H1 (cell line): ENCODE measurements at regions not wholly inside any gene's neighbourhood (a gene's known extent, or its start where the extent isn't known, plus 50 kb on each side); places are given as distances from the start of the nearest gene placed in this dataset.
A peak's percentile ranks its signal among the peaks of the same experiment; 100 is the strongest.

ENCODE experiments used
- CTCF ChIA-PET: fragments of 300-600 bp; sonication (Branson Sonifier 250); formaldehyde crosslinking; loops from one replicate; lab custom pipeline; 2021; ENCODE audit not compliant: partially characterized antibody; lab: Charles Lee
- POLR2A ChIA-PET: fragments of 300-600 bp; sonication (Branson Sonifier 250); formaldehyde crosslinking; loops from one replicate; lab custom pipeline; 2021; ENCODE audit warnings: inconsistent platforms; ENCODE audit not compliant: partially characterized antibody; lab: Charles Lee
- DNase-seq, 2 experiments: peaks; one replicate each; pipeline versions ENCODE4 v3.0.0 to v3.0.0-alpha.2; 2010 to 2022; ENCODE audit warnings: low spot score in 2 of 2, low read depth in 1 of 2, mixed read lengths in 1 of 2
- FAIRE-seq: peaks from 2 replicates; lab custom pipeline; 2011; peaks lifted over from hg19 to GRCh38; lab: Jason Lieb, UNC
- H2AFZ ChIP-seq: 2 replicates; pipeline ENCODE4 v1.8.1; 2012; ENCODE audit warnings: low read length, inconsistent platforms
- H2AK5ac ChIP-seq: 2 replicates; pipeline ENCODE4 v1.6.1; 2013; ENCODE audit warnings: low read depth, low read length
- H2BK120ac ChIP-seq: replicated peaks from 2 replicates; pipeline ENCODE3; 2013; ENCODE audit warnings: low read depth, low read length, inconsistent platforms
- H2BK12ac ChIP-seq: 2 replicates; pipeline ENCODE4 v1.6.1; 2013; ENCODE audit warnings: low read depth, low read length
- H2BK15ac ChIP-seq: 2 replicates; pipeline ENCODE4 v1.6.1; 2013; ENCODE audit warnings: low read length
- H2BK20ac ChIP-seq: 2 replicates; pipeline ENCODE4 v1.6.1; 2013; ENCODE audit warnings: low read length
- H2BK5ac ChIP-seq: 2 replicates; pipeline ENCODE4 v1.6.1; 2013; ENCODE audit warnings: low read depth, low read length
- H3K14ac ChIP-seq: 2 replicates; pipeline ENCODE4 v1.6.1; 2013; ENCODE audit warnings: inconsistent platforms; ENCODE audit not compliant: insufficient read length
- H3K18ac ChIP-seq: 2 replicates; pipeline ENCODE4 v1.6.1; 2013; ENCODE audit warnings: low read length; ENCODE audit errors: extremely low read depth
- H3K23ac ChIP-seq: 2 replicates; pipeline ENCODE4 v1.6.1; 2013; ENCODE audit warnings: inconsistent platforms; ENCODE audit not compliant: insufficient read length
- H3K23me2 ChIP-seq: 2 replicates; pipeline ENCODE4 v1.6.1; 2013; ENCODE audit warnings: low read depth, low read length
- H3K27ac ChIP-seq: 2 replicates; pipeline ENCODE4 v1.6.1; 2011; ENCODE audit warnings: low read depth, low read length, inconsistent platforms
- H3K27me3 ChIP-seq, 4 experiments: replicated peaks in 1 of 4; 1 replicate in 1 of 4; 2 replicates in 3 of 4; pipeline versions ENCODE4 v1.6.1 to v1.8.1; 2011 to 2013; ENCODE audit warnings: low read length in 3 of 4, mild to moderate bottlenecking in 3 of 4, inconsistent platforms in 2 of 4, mixed read lengths in 2 of 4, moderate library complexity in 1 of 4; ENCODE audit not compliant: control insufficient read depth in 3 of 4, insufficient read depth in 3 of 4; ENCODE audit errors: extremely low read depth in 1 of 4
- H3K36me3 ChIP-seq, 4 experiments: 2 replicates each; pipeline versions ENCODE4 v1.6.1 to v1.8.1; 2011 to 2013; ENCODE audit warnings: mild to moderate bottlenecking in 4 of 4, low read length in 3 of 4, moderate library complexity in 2 of 4, control low read depth in 1 of 4, inconsistent platforms in 1 of 4; ENCODE audit not compliant: insufficient read depth in 4 of 4, control insufficient read depth in 2 of 4
- H3K4ac ChIP-seq: replicated peaks from 2 replicates; pipeline ENCODE3; 2013; ENCODE audit warnings: low read length, low read depth, mixed read lengths, inconsistent platforms; ENCODE audit not compliant: insufficient read length
- H3K4me1 ChIP-seq, 4 experiments: replicated peaks in 1 of 4; 1 replicate in 1 of 4; 2 replicates in 3 of 4; pipeline versions ENCODE4 v1.6.1 to v1.8.1; 2011 to 2013; ENCODE audit warnings: low read length in 3 of 4, inconsistent platforms in 2 of 4, mixed read lengths in 1 of 4; ENCODE audit not compliant: insufficient read depth in 4 of 4, control insufficient read depth in 3 of 4
- H3K4me2 ChIP-seq, 2 experiments: 2 replicates each; pipeline versions ENCODE4 v1.6.1 to v1.8.1; 2011 to 2013; ENCODE audit warnings: low read depth in 2 of 2, low read length in 2 of 2, control low read depth in 1 of 2, inconsistent platforms in 1 of 2, mild to moderate bottlenecking in 1 of 2; ENCODE audit not compliant: insufficient read depth in 1 of 2
- H3K4me3 ChIP-seq, 4 experiments: fragments of 200-600, 300-600 bp in 1 of 4; sonication (generic), shearing (Covaris generic), sonication (Bioruptor Twin) in 1 of 4; 2 replicates each; pipeline versions ENCODE4 v1.5.1 to v1.8.1; 2011 to 2016; ENCODE audit warnings: low read length in 4 of 4, low read depth in 3 of 4, control low read depth in 2 of 4, inconsistent platforms in 2 of 4, mild to moderate bottlenecking in 2 of 4, mixed read lengths in 1 of 4, moderate library complexity in 1 of 4; ENCODE audit not compliant: insufficient read depth in 2 of 4; ENCODE audit errors: extremely low read depth in 1 of 4
- H3K56ac ChIP-seq: replicated peaks from 2 replicates; pipeline ENCODE3; 2013; ENCODE audit warnings: low read depth, mild to moderate bottlenecking, mixed read lengths, low read length, inconsistent platforms; ENCODE audit not compliant: insufficient read length
- H3K79me1 ChIP-seq: 2 replicates; pipeline ENCODE4 v1.6.1; 2013; ENCODE audit warnings: low read depth, low read length, control low read depth
- H3K79me2 ChIP-seq, 2 experiments: 2 replicates each; pipeline versions ENCODE4 v1.6.1 to v1.8.1; 2012 to 2013; ENCODE audit warnings: low read length in 2 of 2, mild to moderate bottlenecking in 2 of 2, inconsistent platforms in 1 of 2; ENCODE audit not compliant: insufficient read depth in 2 of 2, control insufficient read depth in 1 of 2
- H3K9ac ChIP-seq, 4 experiments: replicated peaks in 1 of 4; 1 replicate in 1 of 4; 2 replicates in 3 of 4; pipeline versions ENCODE4 v1.6.1 to v1.8.1; 2011 to 2013; ENCODE audit warnings: low read depth in 3 of 4, low read length in 3 of 4, control low read depth in 2 of 4, mild to moderate bottlenecking in 2 of 4, moderate library complexity in 2 of 4, inconsistent platforms in 1 of 4; ENCODE audit errors: extremely low read depth in 1 of 4
- H3K9me3 ChIP-seq, 2 experiments: 2 replicates each; pipeline versions ENCODE4 v1.6.1 to v1.8.1; 2012 to 2013; ENCODE audit warnings: mild to moderate bottlenecking in 2 of 2, moderate library complexity in 2 of 2, control low read depth in 1 of 2, inconsistent platforms in 1 of 2, low read depth in 1 of 2, low read length in 1 of 2, mixed read lengths in 1 of 2; ENCODE audit not compliant: insufficient read depth in 2 of 2
- H4K20me1 ChIP-seq, 2 experiments: replicated peaks in 1 of 2; 2 replicates each; pipeline versions ENCODE3 to v1.8.1; 2011 to 2013; ENCODE audit warnings: inconsistent platforms in 2 of 2, low read length in 2 of 2, mild to moderate bottlenecking in 1 of 2; ENCODE audit not compliant: insufficient read depth in 2 of 2, control insufficient read depth in 1 of 2
- H4K5ac ChIP-seq: 2 replicates; pipeline ENCODE4 v1.6.1; 2013; ENCODE audit warnings: low read length, low read depth, mixed read lengths, inconsistent platforms; ENCODE audit not compliant: insufficient read length
- H4K8ac ChIP-seq: 2 replicates; pipeline ENCODE4 v1.8.0; 2013; ENCODE audit warnings: mild to moderate bottlenecking, moderate library complexity, low read length, inconsistent platforms; ENCODE audit not compliant: insufficient read depth; ENCODE audit errors: extremely low read depth
- H4K91ac ChIP-seq: replicated peaks from 2 replicates; pipeline ENCODE3; 2013; ENCODE audit warnings: low read length, mixed read lengths, inconsistent platforms; ENCODE audit not compliant: insufficient read length
- BACH1 ChIP-seq: IDR thresholded peaks from 2 replicates; pipeline ENCODE4 v1.6.1; 2012; ENCODE audit warnings: low read length, improper control_type of control experiment
- CBX8 ChIP-seq: fragments of 300-800, 300-1000 bp; sonication (generic); IDR thresholded peaks from 2 replicates; pipeline ENCODE4 v1.7.1; 2016; ENCODE audit warnings: low read depth, low read length, borderline replicate concordance
- JUN ChIP-seq: IDR thresholded peaks from 2 replicates; pipeline ENCODE4 v1.6.1; 2011; ENCODE audit warnings: low read depth, mild to moderate bottlenecking, improper control_type of control experiment, low read length
- MAFK ChIP-seq: IDR thresholded peaks from 2 replicates; pipeline ENCODE4 v1.6.1; 2012; ENCODE audit warnings: low read depth, mild to moderate bottlenecking, improper control_type of control experiment, low read length
- PHF8 ChIP-seq: fragments of 200-600 bp; sonication (generic); conservative IDR thresholded peaks from 2 replicates; pipeline ENCODE4 v1.7.1; 2012; ENCODE audit warnings: low read depth, mild to moderate bottlenecking, inconsistent platforms, low read length, moderate library complexity
- RAD21 ChIP-seq, 2 experiments: IDR thresholded peaks in 1 of 2; conservative IDR thresholded peaks in 1 of 2; 2 replicates each; pipeline ENCODE4 v1.6.1; 2011; ENCODE audit warnings: low read depth in 2 of 2, low read length in 2 of 2, improper control_type of control experiment in 1 of 2, inconsistent platforms in 1 of 2, mild to moderate bottlenecking in 1 of 2, moderate library complexity in 1 of 2
- SIN3A ChIP-seq, 2 experiments: IDR thresholded peaks in 1 of 2; conservative IDR thresholded peaks in 1 of 2; 2 replicates each; pipeline ENCODE4 v1.6.1; 2011 to 2012; ENCODE audit warnings: low read length in 2 of 2, improper control_type of control experiment in 1 of 2, low read depth in 1 of 2, mild to moderate bottlenecking in 1 of 2
- TAF7 ChIP-seq: optimal IDR thresholded peaks from 2 replicates; pipeline ENCODE3; 2011; ENCODE audit warnings: low read depth, mild to moderate bottlenecking, inconsistent platforms, low read length, moderate library complexity, borderline replicate concordance
- WGBS, 2 experiments: shearing (Covaris generic) in 1 of 2; methylation state at CpG; one replicate each; pipeline versions ENCODE4 v1.1.6 to v1.1.7; 2013 to 2015; ENCODE audit warnings: low lambda C conversion rate in 2 of 2, mixed read lengths in 2 of 2, inconsistent platforms in 1 of 2, low coverage in 1 of 2, missing lambda C conversion rate in 1 of 2; ENCODE audit not compliant: insufficient replicate concordance in 2 of 2, insufficient coverage in 1 of 2, insufficient read length in 1 of 2; ENCODE audit errors: extremely low coverage in 1 of 2, missing lambda C conversion rate in 1 of 2; 5-methylcytosine and 5-hydroxymethylcytosine counted together

DNA sequence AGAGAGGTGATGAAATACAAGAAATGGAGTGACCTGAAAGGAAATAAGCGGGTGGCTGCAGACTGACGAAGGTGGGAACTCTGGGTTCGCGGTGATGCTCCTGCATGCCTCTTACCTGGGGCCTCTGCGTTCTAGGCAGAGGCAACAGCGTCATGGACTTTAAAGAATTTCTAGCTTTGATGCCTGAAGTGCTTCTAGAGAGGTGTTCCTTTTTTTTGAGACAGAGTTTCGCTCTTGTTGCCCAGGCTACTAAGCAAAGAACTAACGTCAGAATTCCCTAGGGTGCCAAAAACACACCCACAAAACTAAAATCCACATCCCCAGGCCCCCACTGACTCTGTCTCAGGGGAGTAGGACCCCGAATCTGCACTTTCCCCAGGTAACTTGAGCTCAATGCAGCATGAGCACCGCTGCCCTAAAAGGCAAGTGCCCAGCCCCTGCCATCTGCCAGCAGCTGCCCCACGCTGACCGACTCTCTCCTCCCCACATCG, 110.5 kb upstream of the ID2 start:
- H2BK5ac ChIP-seq: 0 out of 2 replicates have a peak overlapping the region, but pooled peaks have one; percentile 8
- no peaks in the 10 kb centered on the region for H3K9me3 ChIP-seq
- H3K56ac ChIP-seq: no peak overlapping the region
- peaks cover 0 to 2% of the 10 kb centered on the region in 2 experiments for H4K20me1 ChIP-seq
- H2BK15ac ChIP-seq: no peak overlapping the region; the same call in 1 of the 2 replicates
- H3K36me3 ChIP-seq: no peaks in the 10 kb centered on the region
- no peak overlapping the region for H3K4me3 ChIP-seq
- TF ChIP-seq JUN: no peak
- TF ChIP-seq TAF7: no peak
- no peak for TF ChIP-seq SIN3A (conservative IDR thresholded peaks at IDR 0.05 in 1 of 2, IDR thresholded peaks at IDR 0.05 in 1 of 2; ENCODE audit: low read depth in 1 of 2, low read length in 2 of 2)
- no peak for TF ChIP-seq PHF8
- no peak for TF ChIP-seq CBX8
- no peak for TF ChIP-seq MAFK
- TF ChIP-seq RAD21 (IDR thresholded peaks at IDR 0.05 in 1 of 2, conservative IDR thresholded peaks at IDR 0.05 in 1 of 2; ENCODE audit: low read depth in 2 of 2, low read length in 2 of 2): no peak
- no peak for TF ChIP-seq BACH1
- peaks cover 0 to under 1% (median 0%) of the 10 kb centered on the region in 4 experiments; a peak in 1 of 7 replicates for H3K27me3 ChIP-seq
- no peak overlapping the region for H3K27ac ChIP-seq
- H2BK20ac ChIP-seq: no peak overlapping the region
- no peak overlapping the region for H3K4ac ChIP-seq
- no peak overlapping the region for H2BK120ac ChIP-seq
- no peak overlapping the region for H3K4me2 ChIP-seq
- no peak overlapping the region for H3K14ac ChIP-seq
- WGBS, 2 experiments: 86% methylated on average over 11 of the region's 13 CpGs; no CpG with 5 or more reads in 1 of the 2 experiments
- no peak for FAIRE-seq
- H4K5ac ChIP-seq: no peak overlapping the region
- no peaks in the 10 kb centered on the region for H3K79me1 ChIP-seq
- H2AK5ac ChIP-seq: no peak overlapping the region
- DNase-seq: no peak
- H4K8ac ChIP-seq: no peak overlapping the region
- CTCF ChIA-PET: interaction anchor here (1.0 to 1.1 kb wide), 3 partner anchors 9 to 122 kb away, joined by 3 to 5 read pairs (median 3); no protein-coding TSS in a partner anchor
- H3K4me1 ChIP-seq: peaks cover 0 to 19% (median 8%) of the 10 kb centered on the region in 4 experiments; a peak in 6 of 7 replicates
- H3K18ac ChIP-seq: no peak overlapping the region
- no peak overlapping the region for H3K9ac ChIP-seq
- H3K79me2 ChIP-seq: no peaks in the 10 kb centered on the region
- POLR2A ChIA-PET: interaction anchor here (3.2 kb wide), 1 partner anchor 110 kb away, joined by 13 read pairs; the partner anchor contains the start of gene ID2
- no peak overlapping the region; the same call in 1 of the 2 replicates for H2BK12ac ChIP-seq
- H3K23ac ChIP-seq: no peak overlapping the region
- H2AFZ ChIP-seq: no peak overlapping the region
- no peak overlapping the region for H4K91ac ChIP-seq
- H3K23me2 ChIP-seq: peaks cover 2% of the 10 kb centered on the region; the same call in 1 of the 2 replicates
